ACC112 (cell line): ENCODE measurements at regions not wholly inside any gene's neighbourhood (a gene's known extent, or its start where the extent isn't known, plus 50 kb on each side); places are given as distances from the start of the nearest gene placed in this dataset.

Source experiments
- H2AFZ ChIP-seq: fragments of 200-600 bp; sonication (generic); one replicate; pipeline ENCODE4 v1.6.0; 2017; ENCODE audit warnings: antibody characterized with exemption, low read length; ENCODE audit not compliant: unreplicated experiment
- H3K27ac ChIP-seq: fragments of 200-600 bp; sonication (generic); 2 replicates; pipeline ENCODE4 v1.5.1; 2014; ENCODE audit warnings: low read depth, mild to moderate bottlenecking, antibody characterized with exemption, low read length, moderate library complexity
- H3K27me3 ChIP-seq: fragments of 200-600 bp; sonication (generic); 2 replicates; pipeline ENCODE4 v1.6.1; 2014; ENCODE audit warnings: mild to moderate bottlenecking, antibody characterized with exemption, low read length, moderate library complexity, mixed read lengths; ENCODE audit not compliant: insufficient read depth
- H3K36me3 ChIP-seq: fragments of 200-600 bp; sonication (generic); 2 replicates; pipeline ENCODE4 v1.6.1; 2016; ENCODE audit warnings: mild to moderate bottlenecking, antibody characterized with exemption, low read length, moderate library complexity, mixed read lengths; ENCODE audit not compliant: insufficient read depth
- H3K4me1 ChIP-seq: fragments of 200-600 bp; sonication (generic); one replicate; pipeline ENCODE4 v1.6.1; 2016; ENCODE audit warnings: low read length, mixed read lengths; ENCODE audit not compliant: insufficient read depth, unreplicated experiment, control insufficient read depth
- H3K4me3 ChIP-seq: fragments of 200-600 bp; sonication (generic); 2 replicates; pipeline ENCODE4 v1.5.1; 2014; ENCODE audit warnings: mild to moderate bottlenecking, low read depth, low read length
- H3K79me2 ChIP-seq: fragments of 200-600 bp; sonication (generic); one replicate; pipeline ENCODE4 v1.6.0; 2016; ENCODE audit warnings: low read length; ENCODE audit not compliant: control insufficient read depth, unreplicated experiment, insufficient read depth

- no peak overlapping the region for H2AFZ ChIP-seq
- peaks cover 37% of the 10 kb centered on the region for H3K4me1 ChIP-seq
- H3K27me3 ChIP-seq: no peaks in the 10 kb centered on the region
- peak overlapping the region; percentile 37; the same call in 1 of the 2 replicates for H3K4me3 ChIP-seq
- no peak overlapping the region for H3K27ac ChIP-seq
- H3K79me2 ChIP-seq: no peaks in the 10 kb centered on the region
- H3K36me3 ChIP-seq: peaks cover 7% of the 10 kb centered on the region; the same call in 1 of the 2 replicates
Measured at GRCh38 chr18:24762511-24762910, 302.1 kb downstream of the HRH4 start.

- no peak overlapping the region for H2AFZ ChIP-seq
- H3K36me3 ChIP-seq: peaks cover 7% of the 10 kb centered on the region; the same call in 1 of the 2 replicates
- H3K27me3 ChIP-seq: no peaks in the 10 kb centered on the region
- no peaks in the 10 kb centered on the region for H3K79me2 ChIP-seq
- H3K4me1 ChIP-seq: peaks cover 37% of the 10 kb centered on the region
- peak overlapping the region; percentile 59 for H3K27ac ChIP-seq
- peak overlapping the region; percentile 42; the same call in 1 of the 2 replicates for H3K4me3 ChIP-seq
Measured at GRCh38 chr18:24763765-24764513, 303.5 kb downstream of the HRH4 start.

GRCh38 chr18:24764766-24765165, 304.3 kb downstream of the HRH4 start:
- no peaks in the 10 kb centered on the region for H3K79me2 ChIP-seq
- no peak overlapping the region for H2AFZ ChIP-seq
- H3K27ac ChIP-seq: peak overlapping the region; percentile 59
- H3K36me3 ChIP-seq: peaks cover 7% of the 10 kb centered on the region; the same call in 1 of the 2 replicates
- 0 out of 2 replicates have a peak overlapping the region, but pooled peaks have one; percentile 42 for H3K4me3 ChIP-seq
- H3K27me3 ChIP-seq: no peaks in the 10 kb centered on the region
- H3K4me1 ChIP-seq: peaks cover 37% of the 10 kb centered on the region

- peak overlapping the region; percentile 32 for H2AFZ ChIP-seq
Measured at GRCh38 chr18:24766376-24766775, 305.9 kb downstream of the HRH4 start.

GRCh38 chr18:24770311-24771024, 310.0 kb downstream of the HRH4 start:
- Histone ChIP-seq H3K79me2 (no peaks in the 10 kb centered on the region), H3K27ac (no peak overlapping the region), H3K4me1 (peaks cover 6% of the 10 kb centered on the region), H3K27me3 (no peaks in the 10 kb centered on the region), H2AFZ (no peak overlapping the region), H3K36me3 (no peaks in the 10 kb centered on the region), H3K4me3 (no peak overlapping the region)

More at GRCh38 chr18:24766376-24766775, 305.9 kb downstream of the HRH4 start:
- Histone ChIP-seq H3K27ac (no peak overlapping the region), H3K27me3 (no peaks in the 10 kb centered on the region), H3K4me3 (no peak overlapping the region), H3K36me3 (peaks cover 6% of the 10 kb centered on the region; the same call in 1 of the 2 replicates), H3K4me1 (peaks cover 37% of the 10 kb centered on the region), H3K79me2 (no peaks in the 10 kb centered on the region)

- H3K4me3 ChIP-seq: no peak overlapping the region
- H3K36me3 ChIP-seq: no peaks in the 10 kb centered on the region
- no peak overlapping the region for H2AFZ ChIP-seq
- H3K4me1 ChIP-seq: no peaks in the 10 kb centered on the region
- H3K27me3 ChIP-seq: no peaks in the 10 kb centered on the region
- H3K79me2 ChIP-seq: no peaks in the 10 kb centered on the region
- H3K27ac ChIP-seq: no peak overlapping the region
Measured at GRCh38 chr18:24771300-24771699, 310.9 kb downstream of the HRH4 start.

GRCh38 chr18:24773101-24773500, 312.7 kb downstream of the HRH4 start:
- no peaks in the 10 kb centered on the region for H3K36me3 ChIP-seq
- H3K27ac ChIP-seq: no peak overlapping the region
- no peaks in the 10 kb centered on the region for H3K27me3 ChIP-seq
- H3K79me2 ChIP-seq: no peaks in the 10 kb centered on the region
- no peak overlapping the region for H3K4me3 ChIP-seq
- H3K4me1 ChIP-seq: no peaks in the 10 kb centered on the region
- H2AFZ ChIP-seq: no peak overlapping the region

- Histone ChIP-seq H3K79me2 (no peaks in the 10 kb centered on the region), H3K4me1 (no peaks in the 10 kb centered on the region)
Measured at GRCh38 chr18:24776019-24776418, 315.6 kb downstream of the HRH4 start.

GRCh38 chr18:24778810-24779418, 318.5 kb downstream of the HRH4 start:
- Histone ChIP-seq H3K27me3 (no peaks in the 10 kb centered on the region), H3K36me3 (no peaks in the 10 kb centered on the region), H3K4me3 (no peak overlapping the region), H3K4me1 (no peaks in the 10 kb centered on the region), H3K79me2 (no peaks in the 10 kb centered on the region), H3K27ac (no peak overlapping the region), H2AFZ (no peak overlapping the region)

More at GRCh38 chr18:24776019-24776418, 315.6 kb downstream of the HRH4 start:
- no peak overlapping the region for H3K4me3 ChIP-seq
- no peak overlapping the region for H2AFZ ChIP-seq
- no peaks in the 10 kb centered on the region for H3K27me3 ChIP-seq
- H3K36me3 ChIP-seq: no peaks in the 10 kb centered on the region
- H3K27ac ChIP-seq: no peak overlapping the region

GRCh38 chr18:24782566-24782965, 322.1 kb downstream of the HRH4 start:
- H3K36me3 ChIP-seq: no peaks in the 10 kb centered on the region
- no peak overlapping the region for H3K27ac ChIP-seq

More at GRCh38 chr18:24782566-24782965, 322.1 kb downstream of the HRH4 start:
- no peaks in the 10 kb centered on the region for H3K79me2 ChIP-seq
- H3K27me3 ChIP-seq: no peaks in the 10 kb centered on the region
- no peak overlapping the region for H3K4me3 ChIP-seq
- H3K4me1 ChIP-seq: no peaks in the 10 kb centered on the region
- H2AFZ ChIP-seq: no peak overlapping the region
